A172 (cell line): ENCODE measurements at regions not wholly inside any gene's neighbourhood (a gene's known extent, or its start where the extent isn't known, plus 50 kb on each side); places are given as distances from the start of the nearest gene placed in this dataset.

Source experiments
- DNase-seq: peaks from one replicate; pipeline ENCODE4 v3.0.0-alpha.2; 2015; ENCODE audit warnings: low spot score

DNA sequence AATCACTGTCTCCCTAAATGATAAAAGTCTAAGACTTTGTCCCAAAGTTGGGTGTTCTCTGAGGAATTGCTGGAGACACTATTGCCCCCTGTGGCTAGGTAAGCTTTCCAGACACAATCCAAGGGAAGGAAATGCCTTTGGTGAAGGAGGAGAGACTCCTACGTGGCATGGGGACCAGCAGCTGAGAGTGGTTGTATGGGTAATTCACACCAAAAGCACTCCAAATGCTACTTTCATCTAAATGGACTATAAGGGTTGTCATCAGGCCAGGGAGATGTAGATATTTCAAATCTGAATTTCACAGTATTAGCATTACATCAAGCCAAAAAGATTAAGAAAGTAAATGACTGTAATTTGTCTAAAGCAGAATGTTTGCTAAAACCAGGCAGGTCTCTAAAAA, 400.8 kb upstream of the THBS1 start:
- DNase-seq: no peak

DNA sequence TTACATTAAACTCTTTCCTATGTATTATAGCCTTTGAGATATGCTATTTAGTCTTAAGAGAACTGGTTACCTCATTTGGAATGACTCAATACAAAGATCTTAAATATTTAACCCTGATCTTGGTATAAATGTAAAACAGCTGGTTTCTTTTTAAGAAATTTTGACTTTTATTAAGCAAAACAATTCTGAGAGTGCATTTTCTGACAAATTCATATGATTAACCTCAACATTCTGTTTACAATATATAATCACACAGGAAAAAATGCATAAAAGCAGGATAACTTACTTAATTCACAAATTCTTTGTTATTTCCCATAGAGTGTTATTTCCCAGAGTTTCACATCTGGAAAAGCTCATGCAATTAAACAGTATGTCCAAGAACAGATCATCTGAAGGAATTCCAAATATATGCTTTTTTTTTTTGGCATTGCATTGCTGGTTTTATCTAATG, 400.4 kb upstream of the THBS1 start:
- no peak for DNase-seq

DNA sequence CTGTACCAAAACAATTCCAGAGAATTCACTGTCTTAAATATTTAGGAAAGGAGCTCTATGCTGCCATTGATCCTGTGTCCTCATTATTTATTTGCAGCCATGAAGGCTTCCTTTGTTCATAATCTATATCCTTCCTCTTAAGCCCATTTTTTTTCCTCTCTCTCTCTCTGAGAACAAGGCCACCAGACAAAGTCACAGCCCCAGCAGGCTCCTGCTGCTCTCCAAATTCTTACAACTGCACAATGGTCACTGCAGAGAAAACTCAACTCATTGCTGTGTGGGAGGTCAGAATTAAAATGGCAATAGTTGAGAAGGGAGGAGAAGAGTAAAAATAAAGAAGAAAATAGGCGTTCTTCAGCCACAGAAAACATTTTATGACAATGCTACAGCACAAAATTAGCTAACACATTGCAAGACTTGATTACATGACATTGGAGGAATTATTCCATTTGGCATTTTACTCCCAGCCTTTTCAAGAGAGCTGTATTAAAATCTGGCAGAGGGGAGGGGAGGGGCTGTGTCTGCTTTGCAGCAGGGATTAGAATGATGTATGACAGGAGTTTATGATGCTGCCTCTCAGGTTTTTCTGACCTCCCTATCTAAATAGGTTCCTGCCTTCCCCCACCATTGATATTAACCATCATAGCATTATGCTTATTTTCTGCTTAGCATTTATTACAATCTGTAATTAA, 399.7 kb upstream of the THBS1 start:
- DNase-seq: no peak

DNA sequence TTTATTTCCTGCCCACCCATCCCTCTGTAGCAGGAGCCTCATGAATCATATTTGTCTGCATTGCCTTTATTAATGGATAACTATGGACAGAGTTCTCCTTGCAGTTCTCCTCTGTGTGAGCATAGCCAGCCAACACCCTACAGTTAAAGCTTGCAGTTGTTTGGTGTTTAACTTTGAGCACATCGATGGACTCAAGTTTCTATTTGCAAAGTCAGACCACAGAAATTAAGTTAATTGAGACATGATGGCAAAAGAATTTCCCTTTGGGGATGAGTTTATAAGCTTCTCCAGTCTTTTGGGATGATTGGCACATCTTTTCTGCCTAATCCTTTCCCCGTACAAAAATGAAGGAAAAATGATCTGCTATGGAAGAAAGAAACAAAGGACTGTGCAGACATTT, 398.9 kb upstream of the THBS1 start:
- no peak for DNase-seq

DNA sequence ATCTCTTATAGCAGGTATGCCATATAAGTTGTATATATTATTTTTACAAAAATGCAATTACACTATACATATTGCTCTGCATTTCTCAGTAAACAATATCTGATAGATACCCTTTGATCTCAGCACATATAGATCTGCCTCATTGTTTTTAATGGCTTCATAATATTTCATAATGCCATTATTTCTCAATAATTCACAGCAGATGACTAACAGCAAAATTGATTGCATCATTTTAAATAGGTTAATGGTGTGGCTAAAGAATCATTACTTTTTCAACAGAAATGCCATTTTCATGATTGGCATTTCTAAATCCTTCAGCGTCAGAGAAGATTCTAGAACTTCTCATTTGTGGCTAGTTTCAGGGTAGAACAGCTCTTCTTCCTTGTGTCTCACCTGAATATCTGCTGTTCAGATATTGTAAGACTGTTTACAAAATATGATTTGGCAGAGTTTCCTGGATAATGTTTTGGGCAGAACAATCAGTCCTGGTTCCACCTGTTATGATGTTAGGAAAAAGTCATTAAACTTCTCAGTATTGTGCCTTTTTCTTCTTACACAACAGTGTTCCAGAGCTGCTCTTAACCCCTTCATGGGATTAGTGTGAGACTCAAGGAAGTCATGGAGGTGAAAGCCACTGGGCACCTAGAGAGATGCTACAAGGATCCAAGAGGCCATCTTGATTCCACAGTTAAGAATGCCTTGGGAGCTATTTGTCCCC, 397.6 kb upstream of the THBS1 start:
- DNase-seq: no peak

DNA sequence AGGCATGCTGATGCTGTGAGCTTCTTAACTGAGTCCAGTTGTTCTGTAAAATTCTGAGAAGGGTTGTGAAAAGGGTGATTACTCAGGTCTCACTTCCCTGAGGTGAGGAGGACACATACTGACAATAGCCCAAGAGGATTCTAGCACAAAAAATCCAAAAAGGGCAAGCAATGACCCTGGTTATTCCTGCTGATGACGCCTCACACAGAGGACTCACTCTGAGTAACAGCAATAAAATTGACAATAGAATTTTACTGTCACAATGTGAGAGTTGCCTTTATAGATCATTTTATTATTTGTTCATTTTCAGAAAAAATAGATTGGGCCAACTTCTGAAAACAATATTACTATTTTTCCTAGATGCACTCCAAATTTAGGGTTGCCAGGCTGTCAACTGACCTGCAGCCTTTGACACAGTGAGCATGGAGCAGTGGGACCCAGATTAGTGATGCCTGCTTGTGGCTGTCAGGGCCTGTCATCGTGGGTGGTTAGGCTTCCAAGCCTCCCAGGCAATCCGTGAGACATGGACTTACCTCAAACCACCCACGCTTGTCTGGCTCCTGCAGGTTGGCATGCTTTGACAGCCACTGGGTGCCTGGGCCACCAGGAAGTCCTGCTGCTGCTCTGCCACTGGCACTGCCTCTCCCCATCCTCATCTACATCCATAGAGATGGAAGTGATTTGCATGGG, 396.0 kb upstream of the THBS1 start:
- no peak for DNase-seq

DNA sequence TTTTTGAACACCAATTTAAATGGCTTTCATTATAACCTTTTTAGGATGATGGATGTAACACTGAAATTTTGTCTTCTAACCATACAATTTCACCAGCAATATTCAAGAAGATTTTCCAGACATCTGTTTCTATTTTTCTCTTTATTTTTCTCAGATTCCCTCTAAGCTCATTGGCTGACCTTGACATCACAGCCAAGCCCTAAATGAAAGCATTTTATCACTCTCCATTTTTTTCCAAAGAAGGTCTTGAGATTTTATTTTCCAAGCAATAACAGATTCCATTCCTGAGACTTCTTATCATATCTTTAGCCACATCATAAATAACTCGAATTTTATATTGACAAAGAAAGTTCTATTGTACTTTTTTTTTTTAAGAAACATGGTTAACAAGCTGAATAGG, 392.6 kb upstream of the THBS1 start:
- no peak for DNase-seq

DNA sequence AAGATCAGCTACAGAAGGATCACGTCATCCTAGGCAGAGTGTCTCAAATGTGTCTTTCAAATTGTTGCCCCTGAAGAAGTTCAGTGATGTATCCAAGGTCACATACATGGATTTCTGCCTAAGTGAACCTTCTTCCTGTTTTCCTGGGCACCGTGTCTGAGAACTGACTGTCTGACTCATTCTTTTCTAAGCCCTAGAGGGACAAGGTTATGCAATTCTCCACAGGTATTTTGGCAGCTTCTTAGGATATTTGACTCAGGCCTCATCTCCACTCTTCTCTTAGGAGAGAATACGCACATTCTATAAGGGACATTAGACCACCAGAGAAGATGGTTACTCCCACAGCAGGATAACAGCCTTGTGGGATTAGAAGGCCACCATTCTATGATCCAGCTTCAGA, 391.9 kb upstream of the THBS1 start:
- peak; percentile 81 for DNase-seq

DNA sequence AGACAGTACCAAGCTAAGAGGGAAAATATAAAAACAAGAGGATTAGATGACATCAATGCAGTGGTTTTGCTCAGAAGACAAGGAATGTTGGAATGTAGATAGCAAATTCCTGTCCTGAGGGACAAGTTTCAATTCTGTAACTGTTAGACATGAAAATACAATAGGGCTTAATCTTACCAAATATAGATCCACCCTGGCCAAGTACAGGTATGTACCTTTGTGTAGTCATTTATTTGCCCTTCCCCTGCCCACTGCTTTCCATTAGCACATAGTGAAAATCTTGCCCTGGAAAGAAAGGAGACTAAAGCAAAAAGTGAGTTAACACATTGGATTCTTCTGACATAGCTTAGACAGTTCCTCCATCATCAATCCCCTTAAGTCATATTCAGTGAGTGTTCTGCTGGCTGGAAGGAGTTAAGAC, 389.0 kb upstream of the THBS1 start:
- peak; percentile 63 for DNase-seq

DNA sequence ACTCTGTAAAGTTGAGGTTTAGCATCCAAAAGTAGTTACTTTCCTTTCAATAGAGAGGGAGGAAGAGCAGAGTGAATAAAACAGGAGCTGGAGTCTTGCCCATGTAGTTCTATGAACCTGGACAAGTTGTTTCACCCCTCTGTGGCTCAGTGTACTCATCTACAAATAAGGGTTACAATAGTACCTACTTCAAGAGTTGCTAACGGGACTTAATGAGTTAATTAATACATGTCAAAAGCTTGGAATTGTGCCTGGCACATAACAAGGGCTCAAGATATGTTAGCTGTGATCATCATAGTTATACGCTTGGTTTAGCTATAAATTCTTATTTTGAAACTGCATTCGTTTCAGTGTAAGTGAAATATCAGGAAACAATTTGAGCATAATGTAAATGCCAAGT, 388.5 kb upstream of the THBS1 start:
- no peak for DNase-seq

DNA sequence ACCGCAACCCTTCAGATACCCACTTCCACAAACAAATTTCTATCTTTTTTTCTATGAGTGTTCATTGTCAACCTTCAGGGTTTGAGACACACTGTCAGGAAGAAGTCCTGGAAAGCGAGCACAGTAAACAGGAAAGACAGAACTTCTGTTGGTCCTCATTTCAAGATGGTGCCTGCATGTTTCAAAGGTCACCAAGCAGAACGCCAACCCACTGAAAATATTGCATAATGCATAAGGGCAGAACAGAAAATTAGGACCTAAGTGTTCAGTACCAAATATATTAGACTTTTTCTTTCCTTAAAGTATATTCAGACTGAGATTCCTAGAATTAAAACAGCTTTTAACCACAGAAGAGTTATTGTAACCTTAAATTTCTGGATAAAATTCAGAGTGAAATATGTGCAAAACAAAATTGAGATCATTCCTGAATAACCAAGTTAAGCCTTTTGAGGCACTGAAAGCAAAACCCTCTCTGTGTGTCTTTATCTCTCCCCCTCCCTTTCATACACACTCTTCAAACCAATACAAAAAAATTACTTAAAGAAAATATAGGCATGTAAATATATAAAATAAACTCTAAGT, 387.8 kb upstream of the THBS1 start:
- DNase-seq: no peak

DNA sequence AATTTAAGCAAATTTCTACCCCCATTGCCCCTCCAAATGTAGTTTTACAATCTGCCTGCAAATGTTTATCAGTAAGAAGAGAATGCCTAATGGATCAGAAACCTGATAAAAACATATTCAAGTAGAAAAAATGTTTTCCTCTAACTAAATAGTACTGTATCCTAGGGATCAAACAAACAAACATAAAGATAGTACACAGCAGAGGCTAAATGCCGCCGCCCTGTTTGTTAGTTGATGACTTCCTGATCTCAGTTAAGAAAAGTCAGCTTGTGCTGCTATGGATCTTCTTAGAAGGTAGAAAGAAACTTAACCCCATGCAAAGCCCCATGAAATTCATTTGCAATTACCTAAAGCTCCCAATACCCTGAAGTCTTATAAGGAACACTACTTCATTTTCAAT, 387.3 kb upstream of the THBS1 start:
- DNase-seq: no peak

DNA sequence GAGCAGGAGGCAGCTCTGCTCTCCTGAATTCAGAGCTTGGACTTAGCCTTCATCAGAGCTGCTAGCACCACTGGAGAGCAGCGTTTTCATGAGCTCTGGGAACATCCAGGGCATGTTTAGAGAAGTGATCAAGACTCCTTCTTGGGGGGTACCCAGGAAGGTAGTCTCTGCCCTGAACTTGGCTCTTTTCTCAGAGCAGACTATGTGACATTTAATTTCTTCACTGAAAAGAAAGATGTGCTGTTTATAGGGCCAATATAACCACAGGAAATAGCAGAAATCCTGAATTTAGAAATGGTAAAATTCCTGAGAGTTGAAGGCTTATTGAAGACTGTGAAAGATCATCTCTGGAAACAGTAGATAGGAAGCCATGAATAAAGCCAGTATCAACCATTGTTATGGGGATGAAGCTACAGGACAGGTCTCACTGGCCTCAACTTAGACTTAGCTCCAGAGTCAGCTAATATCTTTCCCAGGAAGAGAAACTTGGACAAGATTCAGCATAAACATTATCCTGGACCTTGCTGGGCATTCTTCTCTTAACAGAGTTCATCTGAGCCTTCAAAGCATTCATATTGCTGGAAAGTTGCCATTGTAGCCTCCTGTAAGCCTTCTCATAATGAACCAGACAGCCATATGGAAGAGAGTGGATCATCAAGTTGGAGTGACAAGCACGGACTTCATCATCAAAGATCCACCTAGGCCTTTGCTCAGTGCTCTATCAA, 386.6 kb upstream of the THBS1 start:
- DNase-seq: no peak

DNA sequence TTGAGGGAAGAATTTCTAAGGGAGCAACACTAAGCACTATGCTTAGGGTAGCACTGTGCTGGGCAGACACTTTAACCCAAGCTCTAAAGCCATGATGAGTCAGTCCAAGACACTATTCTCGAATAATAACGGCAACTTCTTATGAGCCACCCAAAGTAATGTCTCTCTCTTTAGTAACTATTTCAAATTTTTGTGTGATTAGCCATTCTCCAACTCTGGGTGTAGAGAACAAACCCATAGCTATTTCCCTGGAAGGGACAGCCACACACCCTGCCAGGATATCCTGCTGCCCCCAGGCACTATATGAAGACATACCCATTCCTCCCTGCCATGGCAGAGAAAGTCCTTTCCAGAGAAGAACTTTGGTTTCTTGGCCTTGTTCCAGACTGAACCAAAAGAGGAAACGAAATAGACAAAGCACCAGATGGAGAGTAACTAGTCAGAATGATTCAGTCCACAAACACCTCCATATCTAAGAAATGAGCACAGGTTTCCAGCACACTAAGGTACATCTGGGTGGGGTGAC, 384.9 kb upstream of the THBS1 start:
- DNase-seq: peak; percentile 80

DNA sequence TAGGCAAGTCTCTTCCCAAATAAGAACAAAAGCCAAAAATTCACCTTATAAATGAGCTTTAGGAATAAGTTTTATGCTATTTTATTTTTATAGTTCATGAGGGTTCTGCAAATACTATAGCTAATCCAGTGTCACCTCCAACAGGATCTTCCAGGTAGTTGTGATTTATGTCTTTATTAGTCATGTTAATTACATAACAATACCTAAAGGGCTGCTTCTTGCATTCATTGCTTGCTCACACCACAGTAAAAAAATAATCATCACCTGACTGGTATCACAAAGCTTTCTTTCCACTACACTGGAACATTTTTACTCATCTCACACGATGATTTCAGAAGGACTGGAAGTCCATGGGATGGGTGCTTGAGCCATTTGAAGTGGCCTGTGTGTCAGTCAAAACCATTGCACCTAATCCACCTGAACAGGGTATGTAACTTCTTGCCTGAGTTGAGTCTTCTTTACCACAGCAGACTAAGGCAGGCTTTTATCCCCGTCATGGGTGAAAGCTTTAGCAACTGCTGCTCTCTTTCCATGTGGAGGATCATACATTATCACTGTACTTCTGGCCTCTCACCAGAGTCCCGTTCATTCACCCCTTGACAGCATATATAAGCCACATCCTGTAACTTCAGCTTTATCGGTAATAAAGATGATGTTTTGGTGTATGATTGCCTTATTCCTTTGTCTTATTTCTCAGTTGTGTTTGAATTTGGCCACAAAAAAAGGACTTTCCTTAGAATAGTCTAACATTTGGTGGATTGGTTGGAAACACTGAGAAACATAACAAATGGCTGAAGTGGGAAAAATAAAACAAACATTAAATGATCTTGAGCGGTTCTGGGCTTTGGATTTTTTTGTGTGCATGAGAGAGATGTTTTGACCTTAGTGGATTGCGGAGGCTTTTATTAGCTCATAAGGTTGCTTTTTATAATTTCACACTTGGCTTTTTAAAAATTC, 382.6 kb upstream of the THBS1 start:
- no peak for DNase-seq

DNA sequence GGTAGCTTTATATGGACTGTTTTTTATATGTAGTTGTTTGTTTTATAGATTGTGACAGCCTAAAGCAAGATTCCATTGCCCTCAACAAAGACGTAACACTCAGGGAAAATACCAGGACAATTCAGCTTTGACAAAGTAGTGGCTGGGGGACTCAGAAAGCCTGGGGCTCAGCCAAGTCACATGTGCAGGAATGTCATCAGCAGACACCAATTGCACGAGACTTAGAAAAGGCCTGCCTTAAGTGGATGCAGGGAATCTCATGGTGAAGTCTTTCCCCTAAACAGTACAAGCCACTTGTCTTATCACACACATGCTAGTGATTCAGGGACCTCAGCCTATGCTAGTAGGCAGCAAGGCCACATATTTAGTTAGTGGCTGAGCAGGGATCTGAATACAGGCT, 381.8 kb upstream of the THBS1 start:
- DNase-seq: no peak

DNA sequence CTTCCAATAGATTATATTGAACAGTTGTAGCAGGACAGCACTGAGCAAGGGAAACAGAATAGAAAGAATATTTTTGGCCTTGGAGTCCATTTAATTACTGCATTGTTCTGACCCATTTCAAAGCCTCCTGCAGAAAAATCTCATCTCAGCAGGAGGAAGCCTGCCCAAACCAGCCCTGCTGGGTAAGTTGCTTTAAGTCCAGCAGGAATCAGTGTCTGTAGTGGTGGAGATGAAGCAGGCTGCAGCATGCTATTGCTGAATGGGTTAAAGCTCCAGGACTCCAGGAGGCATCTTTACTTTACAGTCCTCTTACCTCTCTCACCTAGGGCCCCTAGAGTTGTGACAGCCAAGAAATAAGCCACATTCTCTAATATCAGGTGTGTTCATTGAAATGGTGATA, 380.3 kb upstream of the THBS1 start:
- no peak for DNase-seq

DNA sequence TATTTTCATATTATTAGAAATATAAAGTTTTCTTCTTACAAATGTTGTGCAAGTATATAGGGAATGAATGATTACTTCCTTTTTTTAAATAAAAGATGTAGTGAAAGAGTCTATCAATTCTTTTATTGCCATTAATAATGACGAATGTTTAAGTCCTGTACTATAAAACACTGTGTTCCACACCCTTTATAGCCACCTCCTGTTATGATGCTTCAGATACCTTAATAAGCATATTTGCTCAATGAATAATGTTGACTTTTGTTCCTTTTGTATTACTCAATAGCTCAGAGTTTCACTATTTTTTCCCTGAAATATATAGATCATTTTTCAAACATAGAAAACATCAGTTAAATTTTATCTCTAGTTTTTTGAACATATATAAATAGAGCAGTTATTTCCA, 378.2 kb upstream of the THBS1 start:
- DNase-seq: no peak

DNA sequence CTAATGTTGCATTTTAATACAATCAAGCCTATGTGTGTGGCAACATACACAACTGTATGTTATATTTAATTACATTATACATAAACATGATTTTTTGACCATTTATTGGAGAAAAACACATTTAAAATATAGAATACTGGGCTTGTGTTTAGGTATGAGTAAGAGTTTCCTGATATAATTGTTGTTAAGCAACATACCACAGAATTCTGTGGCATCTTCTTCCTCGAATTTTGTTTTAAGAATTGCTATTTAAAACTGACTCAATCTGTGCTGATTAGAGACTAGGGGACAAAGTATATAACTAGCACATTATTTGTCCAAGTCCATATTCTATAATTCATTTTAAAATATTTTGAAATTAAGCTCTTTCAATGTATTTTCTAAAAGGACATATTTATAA, 376.8 kb upstream of the THBS1 start:
- no peak for DNase-seq

DNA sequence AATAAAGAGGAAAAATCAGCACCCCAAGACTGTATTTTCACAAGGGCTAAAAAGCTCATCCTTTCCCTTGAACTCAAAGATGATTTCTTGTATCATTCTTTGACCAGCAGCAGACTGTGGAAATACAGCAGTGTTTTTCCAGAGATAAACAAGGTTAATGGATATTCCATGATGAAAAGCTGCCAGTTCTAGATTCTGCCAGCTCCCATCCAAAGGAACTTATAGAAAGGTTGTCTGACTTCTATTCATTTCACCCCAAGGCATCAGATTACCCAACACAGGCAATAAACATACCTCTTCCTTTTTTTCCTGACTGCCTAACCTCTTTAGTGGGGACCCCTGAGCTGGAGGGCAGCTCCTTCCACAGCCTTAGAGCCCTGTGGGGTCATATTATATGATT, 375.8 kb upstream of the THBS1 start:
- no peak for DNase-seq
